Thymus (tissue), 11 donors: ENCODE measurements at regions not wholly inside any gene's neighbourhood (a gene's known extent, or its start where the extent isn't known, plus 50 kb on each side); places are given as distances from the start of the nearest gene placed in this dataset.

Source experiments
- DNase-seq, 9 donors: peaks; one replicate each; pipeline ENCODE4 v3.0.0-alpha.2; 2013; ENCODE audit warnings: low spot score in 9 of 9, low read depth in 6 of 9, missing footprints in 1 of 9
- H3K27ac ChIP-seq, 2 donors: one replicate each; pipeline ENCODE4 v1.5.1; 2013; ENCODE audit warnings: control low read depth in 1 of 2, low read depth in 1 of 2, low read length in 1 of 2, mild to moderate bottlenecking in 1 of 2, moderate library complexity in 1 of 2
- H3K27me3 ChIP-seq, 2 donors: one replicate each; pipeline ENCODE4 v1.5.1; 2013; ENCODE audit warnings: low read length in 1 of 2; ENCODE audit not compliant: control insufficient read depth in 2 of 2, insufficient read depth in 1 of 2
- H3K36me3 ChIP-seq, 2 donors: one replicate each; pipeline ENCODE4 v1.5.1; 2013; ENCODE audit warnings: low read length in 1 of 2, mild to moderate bottlenecking in 1 of 2, moderate library complexity in 1 of 2; ENCODE audit not compliant: control insufficient read depth in 2 of 2, insufficient read depth in 2 of 2
- H3K4me1 ChIP-seq, 2 donors: one replicate each; pipeline ENCODE4 v1.5.1; 2013; ENCODE audit warnings: low read length in 2 of 2; ENCODE audit not compliant: control insufficient read depth in 2 of 2, insufficient read depth in 2 of 2
- H3K4me3 ChIP-seq, 2 donors: one replicate each; pipeline ENCODE4 v1.5.1; 2013; ENCODE audit warnings: low read length in 2 of 2, control low read depth in 1 of 2, mild to moderate bottlenecking in 1 of 2
- H3K9me3 ChIP-seq, 2 donors: one replicate each; pipeline ENCODE4 v1.5.1; 2013; ENCODE audit warnings: low read length in 1 of 2, mild to moderate bottlenecking in 1 of 2; ENCODE audit not compliant: control insufficient read depth in 2 of 2, insufficient read depth in 1 of 2
- WGBS: extraction: QIAGEN DNeasy Blood & Tissue Kit; methylation state at CpG from one replicate; pipeline ENCODE4 v1.1.7; 2013; 5-methylcytosine and 5-hydroxymethylcytosine counted together
- donor health status: healthy.

GRCh38 chr22:25362215-25362882, 142.9 kb downstream of the CRYBB2 start:
- WGBS, result 61% methylated on average over 17 of the region's 17 CpGs
- Histone ChIP-seq H3K27ac (no peak overlapping the region), H3K9me3 (no peaks in the 10 kb centered on the region), H3K27me3 (no peaks in the 10 kb centered on the region), H3K36me3 (peaks cover 3 to 23% of the 10 kb centered on the region in 2 donors), H3K4me3 (no peak overlapping the region), H3K4me1 (no peaks in the 10 kb centered on the region)
- DNase-seq, result peak in 8 of 9 donors; percentile 20 to 74 (median 52)

GRCh38 chr22:25362883-25363240, 143.4 kb downstream of the CRYBB2 start:
- Histone ChIP-seq H3K36me3 (peaks cover 3 to 18% of the 10 kb centered on the region in 2 donors), H3K4me1 (no peaks in the 10 kb centered on the region), H3K4me3 (no peak overlapping the region), H3K27ac (no peak overlapping the region), H3K27me3 (no peaks in the 10 kb centered on the region), H3K9me3 (no peaks in the 10 kb centered on the region)
- DNase-seq, result no peak
- 94% methylated on average over 11 of the region's 11 CpGs for WGBS

DNA sequence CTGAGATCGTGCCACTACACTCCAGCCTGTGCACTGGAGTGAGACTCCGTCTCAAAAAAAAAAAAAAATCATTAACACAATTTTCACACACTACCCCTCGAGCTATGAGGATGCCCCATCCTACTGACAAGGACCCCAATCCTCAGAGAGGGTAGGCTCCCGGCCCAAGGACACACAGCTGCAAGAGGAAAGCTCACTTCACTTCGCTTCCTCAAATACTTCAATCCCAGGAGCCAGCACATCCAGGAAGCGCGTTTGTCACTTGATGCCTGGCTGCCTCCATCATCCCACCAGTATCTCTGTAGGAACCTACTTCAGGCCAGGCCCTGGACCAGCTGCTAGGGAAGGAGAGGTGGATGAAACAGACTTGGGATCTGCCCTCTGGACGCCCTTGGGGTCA, 144.0 kb downstream of the CRYBB2 start:
- no peak overlapping the region for H3K27ac ChIP-seq
- H3K9me3 ChIP-seq, result no peaks in the 10 kb centered on the region
- WGBS, result 97% methylated on average over 8 of the region's 8 CpGs
- H3K4me1 ChIP-seq, result no peaks in the 10 kb centered on the region
- H3K4me3 ChIP-seq, result no peak overlapping the region
- H3K36me3 ChIP-seq, result peaks cover 3 to 15% of the 10 kb centered on the region in 2 donors
- DNase-seq, result no peak
- H3K27me3 ChIP-seq, result no peaks in the 10 kb centered on the region

DNA sequence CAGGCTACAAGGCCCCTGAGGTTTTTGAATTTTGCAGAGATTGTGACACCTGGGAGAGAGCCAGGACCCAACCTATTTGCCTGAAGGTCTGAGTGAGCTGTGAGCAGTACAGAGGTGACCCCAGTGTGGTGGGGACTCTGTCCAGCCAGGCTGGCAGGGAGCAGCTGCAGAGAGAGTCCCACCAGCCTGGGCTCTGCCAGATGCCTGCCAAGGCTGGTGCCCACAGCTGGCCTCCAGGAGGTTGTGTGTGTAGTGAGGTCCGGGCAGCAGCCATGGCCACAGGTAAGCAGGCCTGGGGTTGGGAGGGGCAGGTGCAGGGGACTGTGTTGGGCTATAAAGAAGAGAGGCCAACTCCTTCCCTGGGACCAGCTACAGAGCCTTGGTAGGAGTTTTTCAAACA, 144.8 kb downstream of the CRYBB2 start:
- no peaks in the 10 kb centered on the region for H3K4me1 ChIP-seq
- H3K4me3 ChIP-seq, result no peak overlapping the region
- WGBS, result 90% methylated on average over 1 of the region's 1 CpG

GRCh38 chr22:25364736-25365241, 145.3 kb downstream of the CRYBB2 start:
- H3K36me3 ChIP-seq, result peaks cover 0 to 11% of the 10 kb centered on the region in 2 donors
- H3K4me3 ChIP-seq, result no peak overlapping the region
- no peaks in the 10 kb centered on the region for H3K9me3 ChIP-seq
- H3K4me1 ChIP-seq, result no peaks in the 10 kb centered on the region
- no peaks in the 10 kb centered on the region for H3K27me3 ChIP-seq
- 87% methylated on average over 13 of the region's 13 CpGs for WGBS
- no peak for DNase-seq
- H3K27ac ChIP-seq, result no peak overlapping the region

More for the DNA sequence above, 144.8 kb downstream of the CRYBB2 start:
- no peak overlapping the region for H3K27ac ChIP-seq
- H3K9me3 ChIP-seq, result no peaks in the 10 kb centered on the region
- H3K36me3 ChIP-seq, result peaks cover 3 to 15% of the 10 kb centered on the region in 2 donors
- H3K27me3 ChIP-seq, result no peaks in the 10 kb centered on the region
- DNase-seq, result no peak

- Histone ChIP-seq H3K36me3 (peaks cover 0 to 8% of the 10 kb centered on the region in 2 donors), H3K9me3 (no peaks in the 10 kb centered on the region), H3K27ac (no peak overlapping the region), H3K4me3 (no peak overlapping the region), H3K27me3 (no peaks in the 10 kb centered on the region), H3K4me1 (no peaks in the 10 kb centered on the region)
- DNase-seq, result no peak
- 92% methylated on average over 34 of the region's 34 CpGs for WGBS
Observed at GRCh38 chr22:25365491-25366261, 146.2 kb downstream of the CRYBB2 start.

- Histone ChIP-seq H3K4me1 (no peaks in the 10 kb centered on the region), H3K36me3 (peaks cover 0 to 8% of the 10 kb centered on the region in 2 donors)
- WGBS, result 98% methylated on average over 10 of the region's 10 CpGs
Observed at GRCh38 chr22:25366408-25366807, 147.0 kb downstream of the CRYBB2 start.

GRCh38 chr22:25366876-25367466, 147.5 kb downstream of the CRYBB2 start:
- Histone ChIP-seq H3K4me1 (no peaks in the 10 kb centered on the region), H3K4me3 (no peak overlapping the region), H3K27me3 (no peaks in the 10 kb centered on the region), H3K27ac (no peak overlapping the region), H3K9me3 (no peaks in the 10 kb centered on the region), H3K36me3 (peaks cover 0 to 8% of the 10 kb centered on the region in 2 donors)
- WGBS, result 96% methylated on average over 20 of the region's 20 CpGs
- DNase-seq, result no peak

More at GRCh38 chr22:25366408-25366807, 147.0 kb downstream of the CRYBB2 start:
- Histone ChIP-seq H3K9me3 (no peaks in the 10 kb centered on the region), H3K27me3 (no peaks in the 10 kb centered on the region), H3K27ac (no peak overlapping the region), H3K4me3 (no peak overlapping the region)
- DNase-seq, result no peak

- no peak overlapping the region for H3K27ac ChIP-seq
- DNase-seq, result no peak
- WGBS, result 98% methylated on average over 18 of the region's 18 CpGs
- H3K4me1 ChIP-seq, result no peaks in the 10 kb centered on the region
- H3K4me3 ChIP-seq, result no peak overlapping the region
- no peaks in the 10 kb centered on the region for H3K9me3 ChIP-seq
- no peaks in the 10 kb centered on the region for H3K27me3 ChIP-seq
- H3K36me3 ChIP-seq, result peaks cover 0 to 8% of the 10 kb centered on the region in 2 donors
Observed at GRCh38 chr22:25367756-25368155, 148.3 kb downstream of the CRYBB2 start.
